SK-N-SH treated with all-trans-retinoic acid at 6 μM for 48 hours (cell line): ENCODE measurements at regions not wholly inside any gene's neighbourhood (a gene's known extent, or its start where the extent isn't known, plus 50 kb on each side); places are given as distances from the start of the nearest gene placed in this dataset.

Experiments
- ATAC-seq: fragments of 200-7000 bp; cut with Tn5 transposase; 3 replicates; pipeline ENCODE4 v1.9.1; 2020; ENCODE audit warnings: mild to moderate bottlenecking, moderate library complexity
- BACH2 ChIP-seq: fragments of 250-450 bp; sonication (Bioruptor Pico); IDR thresholded peaks from 2 replicates; pipeline ENCODE4 v1.9.0; 2021; ENCODE audit warnings: mild to moderate bottlenecking, borderline replicate concordance
- CREB5 ChIP-seq: fragments of 250-450 bp; sonication (Bioruptor Pico); IDR thresholded peaks from 2 replicates; pipeline ENCODE4 v1.5.1; 2020; ENCODE audit warnings: low read depth, mild to moderate bottlenecking, moderate library complexity
- CSDC2 ChIP-seq: fragments of 250-450 bp; sonication (Bioruptor Pico); IDR thresholded peaks from 2 replicates; pipeline ENCODE4 v1.5.0; 2020; ENCODE audit warnings: mild to moderate bottlenecking, moderate library complexity
- CSRNP3 ChIP-seq: fragments of 250-450 bp; sonication (Bioruptor Pico); IDR thresholded peaks from 2 replicates; pipeline ENCODE4 v1.5.1; 2021; ENCODE audit warnings: mild to moderate bottlenecking, moderate library complexity
- GLIS3 ChIP-seq: fragments of 250-450 bp; sonication (Bioruptor Pico); IDR thresholded peaks from 2 replicates; pipeline ENCODE4 v1.5.0; 2020; ENCODE audit warnings: mild to moderate bottlenecking, moderate library complexity
- ISL1 ChIP-seq: fragments of 250-450 bp; sonication (Bioruptor Pico); IDR thresholded peaks from 2 replicates; pipeline ENCODE4 v2.1.2; 2022; ENCODE audit warnings: mild to moderate bottlenecking, moderate library complexity
- OSR1 ChIP-seq: fragments of 250-450 bp; sonication (Bioruptor Pico); IDR thresholded peaks from 2 replicates; pipeline ENCODE4 v1.8.0; 2022; ENCODE audit warnings: moderate library complexity, mild to moderate bottlenecking, inconsistent platforms
- PATZ1 ChIP-seq: fragments of 250-450 bp; sonication (Bioruptor Pico); IDR thresholded peaks from 2 replicates; pipeline ENCODE4 v1.8.0; 2020; ENCODE audit warnings: mild to moderate bottlenecking, moderate library complexity, borderline replicate concordance
- POU6F1 ChIP-seq: fragments of 250-450 bp; sonication (Bioruptor Pico); IDR thresholded peaks from 2 replicates; pipeline ENCODE4 v1.8.0; 2021; ENCODE audit warnings: low read depth, mild to moderate bottlenecking, moderate library complexity, borderline replicate concordance
- PPARA ChIP-seq: fragments of 250-450 bp; sonication (Bioruptor Pico); IDR thresholded peaks from 2 replicates; pipeline ENCODE4 v1.5.0; 2020; ENCODE audit warnings: mild to moderate bottlenecking, borderline replicate concordance
- TCF4 ChIP-seq: fragments of 250-450 bp; sonication (Bioruptor Pico); IDR thresholded peaks from 2 replicates; pipeline ENCODE4 v1.8.0; 2021; ENCODE audit warnings: mild to moderate bottlenecking, moderate library complexity, borderline replicate concordance
- TOX ChIP-seq: fragments of 250-450 bp; sonication (Bioruptor Pico); IDR thresholded peaks from 2 replicates; pipeline ENCODE4 v1.8.0; 2021; ENCODE audit warnings: mild to moderate bottlenecking, moderate library complexity, borderline replicate concordance
- TSHZ2 ChIP-seq: fragments of 250-450 bp; sonication (Bioruptor Pico); IDR thresholded peaks from 2 replicates; pipeline ENCODE4 v1.5.0; 2020; ENCODE audit warnings: mild to moderate bottlenecking, moderate library complexity
- ZFP30 ChIP-seq: fragments of 450-650 bp; formaldehyde crosslinking; IDR thresholded peaks from 2 replicates; pipeline ENCODE4 v1.5.0; 2022; ENCODE audit warnings: mild to moderate bottlenecking, moderate library complexity
- ZNF565 ChIP-seq: fragments of 450-650 bp; formaldehyde crosslinking; conservative IDR thresholded peaks from 2 replicates; pipeline ENCODE4 v1.5.0; 2020; ENCODE audit warnings: low read depth, mild to moderate bottlenecking, moderate library complexity
- ZNF70 ChIP-seq: fragments of 450-650 bp; formaldehyde crosslinking; IDR thresholded peaks from 2 replicates; pipeline ENCODE4 v1.5.0; 2020; ENCODE audit warnings: mild to moderate bottlenecking, moderate library complexity

- TF ChIP-seq PATZ1 (CRISPR knock-in tag): no peak
- no peak for TF ChIP-seq OSR1 (CRISPR knock-in tag)
Observed at GRCh38 chr4:160371446-160371845, 1268.6 kb downstream of the RAPGEF2 start (continued).

- TF ChIP-seq POU6F1 (CRISPR knock-in tag): no peak
- TF ChIP-seq BACH2 (CRISPR knock-in tag): no peak
- no peak for TF ChIP-seq ZFP30 (CRISPR knock-in tag)
- no peak for TF ChIP-seq PATZ1 (CRISPR knock-in tag)
- no peak for TF ChIP-seq GLIS3 (CRISPR knock-in tag)
- no peak for ATAC-seq
Observed at GRCh38 chr4:160372390-160372789, 1269.5 kb downstream of the RAPGEF2 start.

- TF ChIP-seq CSDC2 (CRISPR knock-in tag) (no peak), ZNF565 (CRISPR knock-in tag) (no peak), PPARA (CRISPR knock-in tag) (no peak), OSR1 (CRISPR knock-in tag) (no peak), CREB5 (CRISPR knock-in tag) (no peak), ISL1 (CRISPR knock-in tag) (no peak), ZNF70 (no peak), TOX (no peak), TSHZ2 (CRISPR knock-in tag) (no peak), TCF4 (no peak), PATZ1 (CRISPR knock-in tag) (no peak), CSRNP3 (CRISPR knock-in tag) (no peak), POU6F1 (CRISPR knock-in tag) (no peak), ZFP30 (CRISPR knock-in tag) (no peak), BACH2 (CRISPR knock-in tag) (no peak)
- ATAC-seq: no peak
Observed at GRCh38 chr4:160373911-160374310, 1271.0 kb downstream of the RAPGEF2 start.
